Glutamatergic neuron (in vitro differentiated cells): ENCODE measurements at regions not wholly inside any gene's neighbourhood (a gene's known extent, or its start where the extent isn't known, plus 50 kb on each side); places are given as distances from the start of the nearest gene placed in this dataset.

Experiments
- DNase-seq: peaks from one replicate; pipeline ENCODE4 v3.0.0; 2022
- H3K27ac Mint-ChIP-seq: one replicate; pipeline ENCODE4 v1.8.0; 2020; ENCODE audit warnings: mild to moderate bottlenecking, mixed read lengths, inconsistent platforms; ENCODE audit not compliant: unreplicated experiment
- H3K27me3 Mint-ChIP-seq: one replicate; pipeline ENCODE4 v1.8.0; 2020; ENCODE audit warnings: mild to moderate bottlenecking, moderate library complexity, mixed read lengths, inconsistent platforms; ENCODE audit not compliant: unreplicated experiment
- H3K36me3 Mint-ChIP-seq: one replicate; pipeline ENCODE4 v1.8.0; 2020; ENCODE audit warnings: mild to moderate bottlenecking, mixed read lengths, inconsistent platforms; ENCODE audit not compliant: unreplicated experiment
- H3K4me1 Mint-ChIP-seq: one replicate; pipeline ENCODE4 v1.8.0; 2020; ENCODE audit warnings: mild to moderate bottlenecking, low read depth, mixed read lengths, inconsistent platforms; ENCODE audit not compliant: unreplicated experiment
- H3K4me3 Mint-ChIP-seq: one replicate; pipeline ENCODE4 v1.8.0; 2020; ENCODE audit warnings: mild to moderate bottlenecking, mixed read lengths, inconsistent platforms; ENCODE audit not compliant: unreplicated experiment
- H3K9me3 Mint-ChIP-seq: one replicate; pipeline ENCODE4 v1.8.0; 2020; ENCODE audit warnings: mild to moderate bottlenecking, moderate library complexity, mixed read lengths, inconsistent platforms; ENCODE audit not compliant: unreplicated experiment
- CTCF ChIP-seq: fragments of 200-600 bp; sonication (generic); IDR thresholded peaks from one replicate; pipeline ENCODE4 v1.5.0; 2021; ENCODE audit not compliant: partially characterized antibody, unreplicated experiment

DNA sequence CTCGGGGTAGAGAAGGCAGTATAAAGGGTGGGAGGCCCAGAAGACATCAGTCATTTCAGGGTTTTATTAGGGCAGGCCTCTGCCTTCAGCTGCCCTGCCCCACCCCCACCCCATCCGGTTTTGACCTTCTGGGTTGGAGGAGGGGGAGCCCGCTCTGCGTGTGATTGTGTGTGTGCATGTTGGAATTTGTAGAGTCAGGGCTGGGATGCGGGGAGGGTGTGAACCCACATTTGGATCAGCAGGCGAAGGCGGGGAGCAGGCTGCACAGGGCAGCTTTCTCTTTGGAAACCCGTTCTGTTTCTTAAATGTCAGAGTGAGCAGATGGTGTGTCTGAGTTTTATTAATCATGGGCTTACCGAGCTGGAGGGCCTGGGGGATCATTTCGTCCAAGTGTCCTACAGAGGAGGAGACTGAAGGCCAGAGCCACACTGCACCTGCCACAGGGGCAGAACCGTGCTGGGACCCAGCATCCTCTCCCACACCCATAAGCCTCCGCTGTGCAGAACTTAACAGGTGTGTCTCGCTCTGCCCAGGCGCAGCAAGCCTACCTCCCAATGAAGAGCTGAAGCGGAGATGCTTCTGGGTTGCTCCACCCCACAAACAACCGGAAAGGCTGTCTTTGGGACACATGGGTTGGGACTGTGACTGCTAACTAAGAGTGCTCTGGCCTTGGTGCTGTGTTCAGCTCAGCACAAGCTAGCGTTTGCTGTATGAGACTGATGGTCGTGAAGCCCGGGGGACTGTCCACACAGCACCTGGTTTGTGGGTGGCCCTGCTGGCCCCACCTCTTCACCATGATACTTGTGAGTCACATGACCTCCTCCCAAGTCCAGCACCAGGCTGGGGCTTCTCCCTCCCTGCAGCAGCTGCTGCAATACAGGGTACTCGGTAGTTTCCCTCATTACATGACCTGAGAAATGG, 70.9 kb upstream of the GSE1 start:
- TF ChIP-seq CTCF, result no peak
- peak; percentile 47 for DNase-seq
- peaks cover 8% of the 10 kb centered on the region for H3K27me3 Mint-ChIP-seq
- H3K9me3 Mint-ChIP-seq, result peaks cover 33% of the 10 kb centered on the region
- peaks cover 50% of the 10 kb centered on the region for H3K4me1 Mint-ChIP-seq
- H3K36me3 Mint-ChIP-seq, result no peaks in the 10 kb centered on the region
- H3K27ac Mint-ChIP-seq, result peak overlapping the region; percentile 88
- H3K4me3 Mint-ChIP-seq, result peak overlapping the region; percentile 69

GRCh38 chr16:85543536-85543935, 69.6 kb upstream of the GSE1 start:
- Mint-ChIP-seq H3K36me3 (no peaks in the 10 kb centered on the region), H3K4me3 (no peak overlapping the region), H3K27me3 (peaks cover 10% of the 10 kb centered on the region), H3K9me3 (peaks cover 37% of the 10 kb centered on the region), H3K4me1 (peaks cover 44% of the 10 kb centered on the region), H3K27ac (no peak overlapping the region)
- no peak for TF ChIP-seq CTCF
- DNase-seq, result no peak

GRCh38 chr16:85544016-85544415, 69.1 kb upstream of the GSE1 start:
- Mint-ChIP-seq H3K9me3 (peaks cover 37% of the 10 kb centered on the region), H3K4me3 (peak overlapping the region; percentile 13)

DNA sequence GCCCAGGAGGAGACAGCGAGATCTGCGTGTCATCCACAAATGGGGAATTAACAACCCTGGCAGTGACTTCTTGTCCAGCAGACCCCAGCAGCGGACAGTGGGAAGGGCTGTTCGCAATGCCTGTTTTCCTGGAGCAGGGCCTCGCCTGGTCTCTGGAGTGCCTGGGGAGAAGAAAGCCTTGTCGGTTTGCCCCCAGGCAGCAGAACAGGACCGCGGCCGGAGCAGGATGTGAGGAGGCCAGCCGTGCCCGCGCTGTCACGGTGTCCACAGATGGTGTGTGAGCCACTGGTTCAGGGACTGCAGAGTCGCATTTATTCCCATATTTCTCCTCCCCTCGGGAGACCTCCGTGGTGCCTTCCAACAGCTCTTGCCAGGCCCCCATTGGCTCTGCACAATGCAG, 68.5 kb upstream of the GSE1 start:
- Mint-ChIP-seq H3K4me1 (peaks cover 39% of the 10 kb centered on the region), H3K36me3 (no peaks in the 10 kb centered on the region), H3K27ac (peak overlapping the region; percentile 81), H3K27me3 (peaks cover 11% of the 10 kb centered on the region), H3K9me3 (peaks cover 34% of the 10 kb centered on the region), H3K4me3 (no peak overlapping the region)
- TF ChIP-seq CTCF, result no peak
- DNase-seq, result peak; percentile 77

More at GRCh38 chr16:85544016-85544415, 69.1 kb upstream of the GSE1 start:
- Mint-ChIP-seq H3K36me3 (no peaks in the 10 kb centered on the region), H3K4me1 (peaks cover 43% of the 10 kb centered on the region), H3K27me3 (peaks cover 11% of the 10 kb centered on the region), H3K27ac (peak overlapping the region; percentile 81)
- TF ChIP-seq CTCF, result no peak
- DNase-seq, result no peak

GRCh38 chr16:85545227-85545818, 67.8 kb upstream of the GSE1 start:
- DNase-seq, result no peak
- Mint-ChIP-seq H3K36me3 (no peaks in the 10 kb centered on the region), H3K9me3 (peaks cover 30% of the 10 kb centered on the region), H3K27me3 (peaks cover 13% of the 10 kb centered on the region), H3K4me3 (peak overlapping the region; percentile 23), H3K27ac (peak overlapping the region; percentile 63), H3K4me1 (peaks cover 39% of the 10 kb centered on the region)
- TF ChIP-seq CTCF, result no peak
